ENCODE measurements at regions not wholly inside any gene's neighbourhood (a gene's known extent, or its start where the extent isn't known, plus 50 kb on each side); places are given as distances from the start of the nearest gene placed in this dataset.

GRCh38 chr21:35211782-35212181 lies 162.7 kb upstream of the RUNX1 start:
- Histone ChIP-seq H3K4me2 (ENCODE audit: low read depth, low read length, poor library complexity, severe bottlenecking) (no peak overlapping the region), H3K9me3 (ENCODE audit: low read length) (no peaks in the 10 kb centered on the region), H3K9ac (ENCODE audit: low read length) (no peak overlapping the region), H3K4me1 (ENCODE audit: low read length) (peaks cover 20% of the 10 kb centered on the region), H3K36me3 (ENCODE audit: insufficient read depth, low read length) (no peaks in the 10 kb centered on the region), H2AFZ (ENCODE audit: low read length) (no peak overlapping the region), H3K9me2 (replicated peaks; ENCODE audit: insufficient read depth, low read length) (no peaks in the 10 kb centered on the region), H3K4me3 (ENCODE audit: low read length) (no peak overlapping the region), H3K27ac (ENCODE audit: low read length) (no peak overlapping the region), H3K27me3 (ENCODE audit: low read length) (no peaks in the 10 kb centered on the region), H3K79me2 (ENCODE audit: low read length) (no peaks in the 10 kb centered on the region), H4K20me1 (ENCODE audit: insufficient read depth, low read depth, low read length) (no peaks in the 10 kb centered on the region)
- DNase-seq = no peak

DNA sequence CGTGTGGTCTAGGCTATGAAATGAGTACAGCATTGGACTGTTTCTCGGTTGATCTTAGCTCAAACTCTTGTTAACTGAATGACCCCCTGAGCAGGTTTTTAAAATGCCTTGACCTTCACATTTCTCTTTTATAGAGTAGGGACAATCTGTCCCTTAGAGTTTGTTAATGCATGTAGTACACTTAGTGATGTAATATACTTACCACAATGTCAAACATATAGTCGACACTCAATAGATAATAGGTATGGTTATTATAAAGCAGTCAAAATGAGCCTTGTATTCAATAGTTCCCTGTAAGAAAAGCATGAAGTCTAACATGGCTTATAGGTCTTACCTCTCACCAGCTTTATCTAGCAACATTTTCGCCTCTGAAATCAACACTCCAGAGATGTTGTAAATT lies 161.0 kb upstream of the RUNX1 start:
- Histone ChIP-seq H3K4me3 (ENCODE audit: low read length) (no peak overlapping the region), H2AFZ (ENCODE audit: low read length) (no peak overlapping the region), H3K4me1 (ENCODE audit: low read length) (peaks cover 36% of the 10 kb centered on the region), H4K20me1 (ENCODE audit: insufficient read depth, low read depth, low read length) (no peaks in the 10 kb centered on the region), H3K79me2 (ENCODE audit: low read length) (no peaks in the 10 kb centered on the region), H3K9me3 (ENCODE audit: low read length) (no peaks in the 10 kb centered on the region), H3K9ac (ENCODE audit: low read length) (no peak overlapping the region), H3K4me2 (ENCODE audit: low read depth, low read length, poor library complexity, severe bottlenecking) (no peak overlapping the region), H3K9me2 (replicated peaks; ENCODE audit: insufficient read depth, low read length) (no peaks in the 10 kb centered on the region), H3K27ac (ENCODE audit: low read length) (no peak overlapping the region), H3K27me3 (ENCODE audit: low read length) (no peaks in the 10 kb centered on the region), H3K36me3 (ENCODE audit: insufficient read depth, low read length) (no peaks in the 10 kb centered on the region)
- DNase-seq = no peak

DNA sequence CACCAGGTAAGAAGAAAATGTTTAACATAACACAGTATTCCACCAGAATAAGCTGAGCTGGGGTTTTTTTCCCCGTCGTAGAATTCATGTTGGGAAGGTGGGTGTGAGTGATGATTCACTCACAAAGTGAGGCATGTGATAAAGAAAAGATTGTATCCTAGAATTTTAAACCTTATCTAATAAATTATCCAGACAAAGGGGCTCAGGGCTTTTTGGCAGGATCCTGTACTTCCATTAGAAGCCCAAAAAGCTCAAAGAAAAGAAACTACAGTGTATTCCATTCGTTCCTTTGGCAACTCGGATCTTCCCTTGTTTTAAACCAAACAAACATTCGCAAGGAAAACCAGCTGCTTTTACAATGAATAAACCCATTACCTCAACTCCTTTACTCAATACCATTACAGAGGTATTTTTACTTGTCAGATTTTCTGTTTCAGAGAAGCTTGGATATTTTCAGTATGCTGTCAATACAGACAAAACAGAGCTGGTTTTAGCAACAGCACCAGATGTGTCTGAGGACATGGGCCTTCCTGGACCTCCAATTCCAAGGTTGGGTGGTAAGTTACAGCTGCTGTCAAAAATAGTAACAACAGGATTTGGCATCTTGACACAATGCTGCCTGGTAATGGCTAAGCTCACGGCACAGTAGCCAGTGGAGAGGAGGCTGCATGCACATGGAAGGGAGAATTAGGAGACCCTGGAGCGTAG lies 159.9 kb upstream of the RUNX1 start:
- H3K4me1 ChIP-seq (ENCODE audit: low read length) = peaks cover 41% of the 10 kb centered on the region

DNA sequence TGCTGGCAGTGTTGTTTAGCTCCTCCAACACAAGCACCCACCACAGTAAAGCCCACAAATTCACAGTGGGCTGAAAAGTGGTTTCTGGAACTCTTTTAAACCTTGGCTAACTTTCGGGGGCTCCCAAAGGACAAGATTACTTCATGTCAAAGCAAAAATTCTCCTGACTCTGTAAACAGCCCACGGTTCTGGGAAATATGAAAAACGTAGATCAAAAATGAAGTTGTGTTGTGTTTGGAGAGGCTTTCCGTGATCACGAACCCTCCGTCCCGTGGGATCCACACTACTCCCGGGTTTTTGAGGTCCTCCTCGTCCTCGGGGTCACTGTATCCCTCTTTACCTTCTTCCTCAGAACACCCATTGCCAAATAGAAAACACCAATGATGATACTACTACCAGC lies 159.0 kb upstream of the RUNX1 start:
- H3K9me2 ChIP-seq (replicated peaks; ENCODE audit: insufficient read depth, low read length) = no peaks in the 10 kb centered on the region
- no peaks in the 10 kb centered on the region for H3K27me3 ChIP-seq (ENCODE audit: low read length)
- H4K20me1 ChIP-seq (ENCODE audit: insufficient read depth, low read depth, low read length) = no peaks in the 10 kb centered on the region
- peaks cover 34% of the 10 kb centered on the region for H3K4me1 ChIP-seq (ENCODE audit: low read length)
- H3K27ac ChIP-seq (ENCODE audit: low read length) = no peak overlapping the region
- no peak overlapping the region for H3K9ac ChIP-seq (ENCODE audit: low read length)
- DNase-seq = no peak
- H3K4me3 ChIP-seq (ENCODE audit: low read length) = no peak overlapping the region
- no peak overlapping the region for H2AFZ ChIP-seq (ENCODE audit: low read length)
- H3K9me3 ChIP-seq (ENCODE audit: low read length) = no peaks in the 10 kb centered on the region
- H3K36me3 ChIP-seq (ENCODE audit: insufficient read depth, low read length) = no peaks in the 10 kb centered on the region
- H3K4me2 ChIP-seq (ENCODE audit: low read depth, low read length, poor library complexity, severe bottlenecking) = no peak overlapping the region
- no peaks in the 10 kb centered on the region for H3K79me2 ChIP-seq (ENCODE audit: low read length)

More for the DNA sequence above, 159.9 kb upstream of the RUNX1 start:
- no peaks in the 10 kb centered on the region for H4K20me1 ChIP-seq (ENCODE audit: insufficient read depth, low read depth, low read length)
- no peak overlapping the region for H3K9ac ChIP-seq (ENCODE audit: low read length)
- H3K27me3 ChIP-seq (ENCODE audit: low read length) = no peaks in the 10 kb centered on the region
- no peaks in the 10 kb centered on the region for H3K9me3 ChIP-seq (ENCODE audit: low read length)
- no peak overlapping the region for H3K4me3 ChIP-seq (ENCODE audit: low read length)
- H3K79me2 ChIP-seq (ENCODE audit: low read length) = no peaks in the 10 kb centered on the region
- H3K36me3 ChIP-seq (ENCODE audit: insufficient read depth, low read length) = no peaks in the 10 kb centered on the region
- H3K9me2 ChIP-seq (replicated peaks; ENCODE audit: insufficient read depth, low read length) = no peaks in the 10 kb centered on the region
- no peak overlapping the region for H3K4me2 ChIP-seq (ENCODE audit: low read depth, low read length, poor library complexity, severe bottlenecking)
- no peak overlapping the region for H2AFZ ChIP-seq (ENCODE audit: low read length)
- no peak for DNase-seq
- H3K27ac ChIP-seq (ENCODE audit: low read length) = no peak overlapping the region

DNA sequence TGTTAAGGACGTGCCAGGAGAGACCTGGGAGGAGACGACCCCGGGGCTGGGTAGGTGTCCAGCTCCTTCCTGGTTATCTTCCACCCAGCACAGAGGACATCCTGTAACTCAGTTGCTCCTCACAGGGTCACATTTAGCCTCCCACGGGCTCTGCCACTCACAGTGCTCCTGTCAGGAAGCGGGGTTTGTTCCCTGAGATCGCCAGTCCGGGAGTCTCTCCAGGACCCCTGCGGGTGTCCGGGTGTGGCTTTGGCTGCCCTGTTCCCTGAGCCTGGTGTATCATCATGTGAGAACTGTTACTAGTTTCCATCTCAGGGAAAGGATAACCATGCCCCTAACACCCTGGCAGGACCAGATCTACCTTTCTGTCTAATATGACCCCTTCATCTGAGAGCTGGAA lies 158.2 kb upstream of the RUNX1 start:
- no peaks in the 10 kb centered on the region for H4K20me1 ChIP-seq (ENCODE audit: insufficient read depth, low read depth, low read length)
- no peak for DNase-seq
- H3K4me3 ChIP-seq (ENCODE audit: low read length) = no peak overlapping the region
- no peak overlapping the region for H3K9ac ChIP-seq (ENCODE audit: low read length)
- peaks cover 31% of the 10 kb centered on the region for H3K4me1 ChIP-seq (ENCODE audit: low read length)
- no peaks in the 10 kb centered on the region for H3K36me3 ChIP-seq (ENCODE audit: insufficient read depth, low read length)
- no peaks in the 10 kb centered on the region for H3K9me2 ChIP-seq (replicated peaks; ENCODE audit: insufficient read depth, low read length)
- H3K27me3 ChIP-seq (ENCODE audit: low read length) = no peaks in the 10 kb centered on the region
- no peak overlapping the region for H3K4me2 ChIP-seq (ENCODE audit: low read depth, low read length, poor library complexity, severe bottlenecking)
- H2AFZ ChIP-seq (ENCODE audit: low read length) = no peak overlapping the region
- no peaks in the 10 kb centered on the region for H3K79me2 ChIP-seq (ENCODE audit: low read length)
- no peak overlapping the region for H3K27ac ChIP-seq (ENCODE audit: low read length)
- no peaks in the 10 kb centered on the region for H3K9me3 ChIP-seq (ENCODE audit: low read length)

DNA sequence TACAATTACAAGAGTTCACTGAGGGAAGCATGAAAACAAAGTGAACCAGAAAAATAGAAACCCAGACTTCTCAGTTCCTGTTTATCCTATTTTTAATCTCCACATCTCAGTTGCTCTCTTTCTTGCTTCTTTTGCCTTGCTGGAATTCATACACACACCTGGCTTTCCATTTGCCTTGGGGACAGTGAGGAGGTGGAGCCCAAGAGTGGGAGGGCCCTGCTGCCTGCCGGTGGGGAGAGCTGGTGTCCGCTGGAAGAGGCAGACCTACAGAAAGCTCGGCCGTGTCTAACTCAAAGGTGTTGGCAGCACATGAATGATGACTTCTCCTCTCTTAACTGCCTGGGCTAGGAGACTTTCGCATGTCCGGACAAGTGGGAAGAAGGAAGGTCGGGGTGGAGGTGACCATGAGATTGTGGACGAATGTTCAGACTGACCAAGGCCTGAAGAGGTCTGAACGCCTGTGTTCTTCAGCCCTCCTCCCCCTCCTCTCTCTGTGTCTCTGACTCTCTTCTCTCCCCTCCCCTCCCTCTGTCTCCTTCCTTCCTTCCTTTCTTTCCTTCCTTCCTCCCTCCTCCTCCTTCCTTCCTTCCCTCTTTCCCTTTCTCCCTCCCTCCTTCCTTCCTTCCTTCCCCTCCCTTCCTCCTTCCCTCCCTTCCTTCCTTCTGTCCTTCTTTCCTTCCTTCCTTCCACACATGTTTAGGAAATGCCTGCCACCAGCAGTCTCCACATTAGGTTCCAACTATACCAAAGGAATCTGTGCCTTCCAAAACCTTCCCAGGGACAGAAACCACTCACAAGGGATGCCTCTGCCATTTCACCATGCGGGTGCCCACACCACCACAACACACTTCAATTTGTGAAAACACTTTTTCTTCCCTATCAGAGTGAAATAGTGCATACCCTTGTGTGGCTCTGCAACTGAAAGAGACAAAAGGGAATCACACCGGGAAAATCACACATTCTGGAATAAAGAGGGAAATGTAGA lies 157.3 kb upstream of the RUNX1 start:
- Histone ChIP-seq H3K4me2 (ENCODE audit: low read depth, low read length, poor library complexity, severe bottlenecking) (peak overlapping the region; percentile 41), H3K27ac (ENCODE audit: low read length) (no peak overlapping the region), H3K36me3 (ENCODE audit: insufficient read depth, low read length) (no peaks in the 10 kb centered on the region), H3K9me2 (replicated peaks; ENCODE audit: insufficient read depth, low read length) (no peaks in the 10 kb centered on the region), H2AFZ (ENCODE audit: low read length) (peak overlapping the region; percentile 93), H3K9ac (ENCODE audit: low read length) (peak overlapping the region; percentile 37), H3K4me1 (ENCODE audit: low read length) (peaks cover 32% of the 10 kb centered on the region), H3K9me3 (ENCODE audit: low read length) (no peaks in the 10 kb centered on the region), H3K79me2 (ENCODE audit: low read length) (no peaks in the 10 kb centered on the region), H4K20me1 (ENCODE audit: insufficient read depth, low read depth, low read length) (no peaks in the 10 kb centered on the region), H3K27me3 (ENCODE audit: low read length) (no peaks in the 10 kb centered on the region), H3K4me3 (ENCODE audit: low read length) (no peak overlapping the region; the same call in 1 of the 2 replicates)
- peak; percentile 56 for DNase-seq

DNA sequence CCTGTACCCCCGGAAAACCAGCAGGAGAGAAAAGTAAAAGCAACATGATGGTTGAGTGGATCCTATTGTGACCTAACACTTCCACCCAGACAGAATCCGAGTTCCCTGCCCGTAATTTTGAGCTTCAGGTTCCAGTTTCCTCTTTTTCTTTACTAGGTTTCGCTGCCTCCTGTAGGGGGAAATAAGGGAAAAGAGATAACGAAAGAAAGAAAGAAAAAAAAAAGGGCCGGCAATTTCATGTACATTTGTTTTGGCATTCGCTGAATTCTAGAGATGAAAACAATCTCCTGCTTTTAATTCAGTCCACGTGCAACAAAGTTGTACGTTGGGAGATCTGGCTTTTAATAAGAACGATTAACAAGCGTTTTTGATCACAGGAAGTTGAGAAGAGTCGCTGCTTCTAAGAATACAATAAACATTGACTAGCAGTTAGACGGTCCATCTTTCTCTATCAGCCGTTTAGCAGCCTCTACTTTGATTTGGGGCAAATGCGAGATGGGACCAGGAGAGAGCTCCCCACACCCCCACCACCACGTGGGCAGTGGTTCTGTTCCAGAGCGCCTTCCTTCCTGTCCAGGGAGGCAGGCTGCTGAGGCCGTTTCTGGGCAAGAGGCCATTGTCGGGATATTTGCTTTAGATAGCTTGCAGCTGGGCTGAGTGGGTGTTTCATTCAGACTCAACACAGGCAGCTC lies 155.9 kb upstream of the RUNX1 start:
- Histone ChIP-seq H4K20me1 (ENCODE audit: insufficient read depth, low read depth, low read length) (no peaks in the 10 kb centered on the region), H3K9ac (ENCODE audit: low read length) (no peak overlapping the region), H3K4me2 (ENCODE audit: low read depth, low read length, poor library complexity, severe bottlenecking) (peak overlapping the region; percentile 48), H3K4me3 (ENCODE audit: low read length) (0 out of 2 replicates have a peak overlapping the region, but pooled peaks have one; percentile 2), H3K79me2 (ENCODE audit: low read length) (no peaks in the 10 kb centered on the region), H3K27me3 (ENCODE audit: low read length) (no peaks in the 10 kb centered on the region), H3K36me3 (ENCODE audit: insufficient read depth, low read length) (no peaks in the 10 kb centered on the region), H3K9me3 (ENCODE audit: low read length) (no peaks in the 10 kb centered on the region), H2AFZ (ENCODE audit: low read length) (peak overlapping the region; percentile 93; the same call in 1 of the 2 replicates), H3K4me1 (ENCODE audit: low read length) (peaks cover 33% of the 10 kb centered on the region), H3K27ac (ENCODE audit: low read length) (no peak overlapping the region), H3K9me2 (replicated peaks; ENCODE audit: insufficient read depth, low read length) (no peaks in the 10 kb centered on the region)
- peak; percentile 54 for DNase-seq

DNA sequence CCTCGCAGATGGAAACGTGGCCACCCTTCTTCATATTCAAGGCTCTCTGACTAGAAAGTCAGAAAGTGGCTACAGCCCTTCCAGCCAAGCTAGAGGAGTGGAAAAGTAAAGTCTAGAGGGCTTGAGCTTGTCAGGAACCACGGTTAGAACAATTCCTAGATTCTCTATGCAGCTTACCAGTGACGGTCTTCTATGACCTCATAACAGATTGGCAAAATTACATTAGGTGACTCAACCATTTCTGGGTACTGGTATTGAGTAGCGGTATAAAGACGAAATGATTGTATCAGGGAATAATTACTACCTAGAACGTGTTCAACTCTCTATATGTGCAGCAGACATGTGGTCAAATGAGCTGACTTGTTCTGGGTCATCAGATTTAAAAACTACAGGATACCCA lies 155.0 kb upstream of the RUNX1 start:
- Histone ChIP-seq H3K9me2 (replicated peaks; ENCODE audit: insufficient read depth, low read length) (no peaks in the 10 kb centered on the region), H3K79me2 (ENCODE audit: low read length) (no peaks in the 10 kb centered on the region), H3K27ac (ENCODE audit: low read length) (no peak overlapping the region), H3K9me3 (ENCODE audit: low read length) (no peaks in the 10 kb centered on the region), H4K20me1 (ENCODE audit: insufficient read depth, low read depth, low read length) (no peaks in the 10 kb centered on the region), H3K4me3 (ENCODE audit: low read length) (no peak overlapping the region), H3K4me1 (ENCODE audit: low read length) (peaks cover 33% of the 10 kb centered on the region), H3K27me3 (ENCODE audit: low read length) (no peaks in the 10 kb centered on the region), H2AFZ (ENCODE audit: low read length) (no peak overlapping the region), H3K36me3 (ENCODE audit: insufficient read depth, low read length) (no peaks in the 10 kb centered on the region), H3K9ac (ENCODE audit: low read length) (no peak overlapping the region), H3K4me2 (ENCODE audit: low read depth, low read length, poor library complexity, severe bottlenecking) (no peak overlapping the region)
- no peak for DNase-seq
